ENCODE measurements at regions not wholly inside any gene's neighbourhood (a gene's known extent, or its start where the extent isn't known, plus 50 kb on each side); places are given as distances from the start of the nearest gene placed in this dataset.
A peak's percentile ranks its signal among the peaks of the same experiment; 100 is the strongest.

GRCh38 chr14:95446470-95446869, 70.0 kb downstream of the SYNE3 start:
- H3K36me3 Mint-ChIP-seq, result peaks cover 5 to 6% of the 10 kb centered on the region in 2 donors
- H3K27ac Mint-ChIP-seq, result peak overlapping the region; percentile 68 to 90

DNA sequence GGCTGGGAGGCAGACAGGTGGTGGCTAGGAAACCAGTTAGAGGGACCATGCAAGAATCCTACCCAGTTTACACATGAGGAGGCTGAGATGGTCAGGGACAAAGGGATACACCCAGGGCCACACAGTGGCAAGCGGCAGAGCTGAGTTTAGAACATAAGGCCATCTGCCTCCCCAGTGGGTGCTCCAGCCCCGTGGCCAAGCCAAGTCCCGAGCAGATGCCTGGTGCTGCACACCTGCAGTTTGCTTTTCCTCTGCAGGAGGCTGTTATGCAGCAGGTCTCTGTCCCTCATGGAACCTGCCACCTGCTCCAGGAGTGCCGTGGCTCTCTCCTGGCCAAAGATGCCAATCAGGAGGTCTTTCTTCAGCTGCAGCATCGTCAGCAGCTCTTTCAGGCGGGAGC, 70.8 kb downstream of the SYNE3 start:
- H3K27ac Mint-ChIP-seq, result peak overlapping the region; percentile 40 to 76
- ATAC-seq, result no peak

More at GRCh38 chr14:95446470-95446869, 70.0 kb downstream of the SYNE3 start:
- ATAC-seq (no peak), DNase-seq (ENCODE audit: low spot score in 2 of 2) (no peak)
- no peaks in the 10 kb centered on the region for H3K9me3 Mint-ChIP-seq

DNA sequence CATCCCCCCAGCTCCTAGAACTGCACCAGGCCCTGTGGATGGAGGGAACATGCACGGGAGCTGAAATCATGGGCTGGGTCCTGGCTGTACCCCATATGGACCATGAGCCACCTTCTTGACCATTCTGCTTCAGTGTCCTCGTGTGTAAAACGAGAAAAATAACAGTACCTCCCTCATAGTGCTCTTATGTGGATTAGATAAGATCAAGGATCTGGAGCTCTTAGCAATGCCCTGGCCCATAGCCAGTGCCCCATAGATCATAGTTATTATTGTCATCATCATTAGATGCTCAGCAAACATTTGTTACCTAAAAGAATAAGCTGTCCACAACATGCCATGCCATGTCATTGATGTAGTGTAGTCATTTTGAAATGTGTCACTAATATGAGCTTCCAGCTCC, 71.3 kb downstream of the SYNE3 start:
- peak overlapping the region in 1 of 2 donors; percentile 76 for H3K27ac Mint-ChIP-seq
- no peak for ATAC-seq
- peaks cover 5 to 6% of the 10 kb centered on the region in 2 donors for H3K36me3 Mint-ChIP-seq
- no peak for DNase-seq (ENCODE audit: low spot score in 2 of 2)
- no peaks in the 10 kb centered on the region for H3K9me3 Mint-ChIP-seq

More for the DNA sequence above, 70.8 kb downstream of the SYNE3 start:
- H3K9me3 Mint-ChIP-seq, result no peaks in the 10 kb centered on the region
- no peak for DNase-seq (ENCODE audit: low spot score in 2 of 2)
- H3K36me3 Mint-ChIP-seq, result peaks cover 5 to 6% of the 10 kb centered on the region in 2 donors

DNA sequence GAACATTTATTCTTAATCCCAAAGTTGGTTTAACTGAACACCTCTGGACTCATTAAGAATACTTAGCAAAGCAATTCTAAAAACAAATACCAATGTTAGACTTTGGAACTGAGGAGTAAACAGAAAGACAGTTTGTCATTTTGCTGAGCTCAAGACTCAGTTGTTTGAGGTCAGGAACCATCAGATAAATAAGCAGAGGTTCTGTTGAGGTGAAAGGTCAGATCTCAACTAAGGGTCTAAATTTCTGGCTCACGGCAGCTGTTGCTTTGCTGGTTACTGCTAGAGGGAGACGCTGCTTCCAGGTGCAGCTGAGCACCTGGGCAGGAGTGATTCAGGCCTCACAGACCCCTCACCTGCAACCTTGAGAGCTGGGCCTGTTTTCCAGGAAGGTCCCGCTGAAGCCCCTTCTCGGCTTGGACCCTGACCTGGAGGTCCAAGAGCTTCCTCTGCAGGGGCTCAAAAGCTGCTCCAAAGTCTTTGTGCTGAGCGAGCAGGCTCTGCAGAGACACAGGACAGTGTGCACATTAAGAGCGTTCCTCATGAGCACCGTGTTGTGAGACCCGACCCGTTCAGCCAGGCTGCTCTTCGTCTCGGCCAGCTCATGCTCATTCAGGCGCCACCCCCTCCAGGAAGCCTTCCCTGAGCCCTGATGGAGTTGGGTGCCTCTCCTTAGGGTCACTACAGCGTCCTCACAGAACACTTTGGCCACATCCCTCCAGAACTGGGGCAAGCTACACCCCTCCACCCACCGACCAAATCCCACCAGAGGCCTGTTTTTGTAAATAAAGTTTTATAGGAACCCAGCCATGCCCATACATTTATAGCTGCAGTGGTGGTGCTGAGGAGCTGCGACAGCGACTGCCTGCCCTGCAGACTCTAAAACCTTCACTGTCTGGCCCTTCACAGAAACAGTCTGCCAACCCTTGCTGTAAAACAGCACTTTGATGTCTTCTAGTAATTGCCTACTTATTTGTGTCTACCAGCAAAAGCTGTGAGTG, 72.0 kb downstream of the SYNE3 start:
- no peaks in the 10 kb centered on the region for H3K9me3 Mint-ChIP-seq
- DNase-seq (ENCODE audit: low spot score in 2 of 2), result no peak
- H3K27ac Mint-ChIP-seq, result peak overlapping the region; percentile 22 to 76
- H3K36me3 Mint-ChIP-seq, result peaks cover 5 to 6% of the 10 kb centered on the region in 2 donors
- no peak for ATAC-seq

DNA sequence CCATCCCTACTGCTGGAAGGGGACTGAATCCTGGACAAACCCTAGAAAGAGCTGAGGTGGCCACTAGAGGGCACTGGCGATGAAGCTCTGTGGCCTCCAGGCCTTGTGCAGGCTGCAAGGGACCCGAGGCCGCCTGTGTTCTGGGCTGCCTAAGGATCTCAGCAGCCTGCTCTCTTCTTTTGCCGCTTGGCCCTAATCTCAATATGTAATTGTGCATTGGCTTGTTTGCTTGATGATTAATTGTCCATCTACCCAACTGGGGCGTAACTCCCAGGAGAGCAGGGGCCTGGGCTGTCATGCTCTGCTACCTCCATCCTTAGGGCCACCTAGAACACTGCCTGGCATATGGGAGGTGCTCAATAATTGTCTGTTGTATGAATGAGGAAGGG, 73.8 kb downstream of the SYNE3 start:
- H3K36me3 Mint-ChIP-seq, result peaks cover 0 to 2% of the 10 kb centered on the region in 2 donors
- no peaks in the 10 kb centered on the region for H3K9me3 Mint-ChIP-seq
- ATAC-seq (peak; percentile 85 to 99), DNase-seq (ENCODE audit: low spot score in 2 of 2) (peak; percentile 71 to 77)
- peak overlapping the region in 1 of 2 donors; percentile 45 for H3K27ac Mint-ChIP-seq

DNA sequence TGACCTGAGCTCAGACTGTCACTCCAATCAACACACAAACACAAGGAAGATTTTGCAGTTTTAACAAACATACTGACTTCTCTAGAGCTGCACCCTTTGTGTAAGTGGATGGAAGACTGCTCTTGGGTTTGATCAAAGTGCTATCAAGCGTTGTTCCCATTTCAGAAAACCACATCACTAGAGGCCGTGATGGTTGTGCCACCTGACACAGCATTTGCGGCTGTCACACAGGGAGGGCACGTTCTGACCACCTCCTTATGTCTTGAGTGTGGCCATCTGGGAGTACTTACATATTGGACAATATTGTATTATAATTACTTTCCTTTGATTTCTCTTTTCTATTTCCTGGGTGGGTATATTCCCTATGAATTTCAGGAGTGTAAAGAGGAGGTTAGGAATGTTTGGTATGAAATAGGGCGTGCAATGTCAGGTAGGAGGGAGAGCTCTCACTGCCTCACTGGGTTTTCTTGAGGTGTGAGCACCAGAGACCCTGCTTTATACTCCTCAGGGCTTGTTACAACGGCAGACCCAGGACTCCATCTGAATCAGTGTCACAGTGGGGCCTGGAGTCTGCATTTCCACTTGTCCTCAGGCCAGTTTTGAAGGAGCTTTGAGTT, 74.3 kb downstream of the SYNE3 start:
- ATAC-seq, result peak in 1 of 2 donors; percentile 27
- DNase-seq (ENCODE audit: low spot score in 2 of 2), result no peak
- Mint-ChIP-seq H3K36me3 (peaks cover 0 to 7% of the 10 kb centered on the region in 2 donors), H3K27ac (peak overlapping the region in 1 of 2 donors; percentile 45), H3K9me3 (no peaks in the 10 kb centered on the region)

DNA sequence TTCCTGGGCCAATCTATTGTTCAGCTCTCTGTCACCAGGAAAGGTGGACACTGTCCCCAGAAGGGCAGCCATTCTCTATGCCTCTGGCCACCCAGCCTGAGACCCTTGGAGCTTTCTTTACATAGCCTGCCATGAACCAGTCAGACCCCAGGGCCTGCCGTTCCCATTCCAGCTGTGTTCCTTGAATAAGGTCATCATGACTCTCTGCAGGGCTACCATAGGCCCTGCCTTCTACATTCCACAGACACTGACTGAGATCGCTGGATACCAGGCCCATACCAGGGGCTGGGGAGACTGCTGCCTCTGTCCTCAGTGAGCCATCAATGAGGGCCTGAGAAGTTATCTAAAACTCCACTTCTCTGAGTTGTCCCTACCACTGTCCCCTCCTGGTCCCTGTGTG, 75.5 kb downstream of the SYNE3 start:
- ATAC-seq (no peak), DNase-seq (ENCODE audit: low spot score in 2 of 2) (no peak)
- H3K9me3 Mint-ChIP-seq, result no peaks in the 10 kb centered on the region
- no peak overlapping the region for H3K27ac Mint-ChIP-seq
- H3K36me3 Mint-ChIP-seq, result peaks cover 6 to 14% of the 10 kb centered on the region in 2 donors

DNA sequence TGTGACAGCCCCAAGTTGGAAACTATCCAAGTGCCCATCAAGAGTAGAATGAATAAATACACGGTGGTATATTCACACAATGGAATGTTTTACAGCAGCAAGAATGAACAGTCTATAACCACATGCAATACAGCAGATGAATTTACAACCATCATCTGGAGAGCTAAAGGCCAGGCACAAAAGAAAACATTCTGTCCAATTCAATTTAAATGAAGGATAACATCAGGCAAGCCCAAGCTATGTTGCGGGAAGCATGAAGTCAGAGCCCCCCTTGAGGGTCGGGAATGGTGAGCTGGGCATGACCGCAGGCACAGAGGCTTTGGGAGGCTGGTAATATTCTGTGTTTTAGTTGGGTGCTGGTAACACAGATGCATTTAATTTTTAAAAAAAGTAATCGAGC, 76.0 kb downstream of the SYNE3 start:
- Mint-ChIP-seq H3K27ac (no peak overlapping the region), H3K9me3 (no peaks in the 10 kb centered on the region), H3K36me3 (peaks cover 6 to 19% of the 10 kb centered on the region in 2 donors)
- no peak for ATAC-seq
- DNase-seq (ENCODE audit: low spot score in 2 of 2), result no peak

- no peak for ATAC-seq
- no peaks in the 10 kb centered on the region for H3K9me3 Mint-ChIP-seq
- H3K36me3 Mint-ChIP-seq, result peaks cover 11 to 25% of the 10 kb centered on the region in 2 donors
- H3K27ac Mint-ChIP-seq, result no peak overlapping the region
- DNase-seq (ENCODE audit: low spot score in 2 of 2), result no peak
Observed at GRCh38 chr14:95439881-95440280, 76.6 kb downstream of the SYNE3 start.

- H3K36me3 Mint-ChIP-seq, result peaks cover 11 to 25% of the 10 kb centered on the region in 2 donors
- peak overlapping the region in 1 of 2 donors; percentile 65 for H3K27ac Mint-ChIP-seq
- ATAC-seq (no peak), DNase-seq (ENCODE audit: low spot score in 2 of 2) (no peak)
- H3K9me3 Mint-ChIP-seq, result no peaks in the 10 kb centered on the region
Observed at GRCh38 chr14:95437715-95438114, 78.7 kb downstream of the SYNE3 start.

DNA sequence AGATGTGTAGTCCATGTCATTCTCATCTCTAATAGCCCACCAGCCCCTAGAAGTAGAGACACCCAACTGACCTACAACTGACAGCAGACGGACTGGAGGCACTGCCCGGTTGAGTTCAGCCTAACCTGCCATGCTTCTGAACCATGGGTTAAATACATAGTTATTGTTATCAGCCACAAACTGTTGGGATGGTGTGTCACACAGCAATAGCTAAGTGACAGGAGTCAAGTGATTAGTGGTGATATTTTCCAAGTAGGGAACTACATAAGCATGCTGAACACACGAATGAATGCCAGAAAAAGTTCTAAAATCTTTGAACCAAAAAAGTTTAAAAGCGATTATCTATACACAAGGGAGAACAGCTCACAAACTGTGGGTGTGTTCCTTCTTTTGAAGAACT, 80.1 kb downstream of the SYNE3 start:
- DNase-seq (ENCODE audit: low spot score in 2 of 2) (no peak), ATAC-seq (no peak)
- no peak overlapping the region for H3K27ac Mint-ChIP-seq
- H3K9me3 Mint-ChIP-seq, result no peaks in the 10 kb centered on the region
- H3K36me3 Mint-ChIP-seq, result peaks cover 11 to 30% of the 10 kb centered on the region in 2 donors

GRCh38 chr14:95434121-95434520, 82.3 kb downstream of the SYNE3 start:
- Mint-ChIP-seq H3K36me3 (peaks cover 11 to 35% of the 10 kb centered on the region in 2 donors), H3K9me3 (no peaks in the 10 kb centered on the region), H3K27ac (no peak overlapping the region)
- no peak for DNase-seq (ENCODE audit: low spot score in 2 of 2)
- no peak for ATAC-seq

DNA sequence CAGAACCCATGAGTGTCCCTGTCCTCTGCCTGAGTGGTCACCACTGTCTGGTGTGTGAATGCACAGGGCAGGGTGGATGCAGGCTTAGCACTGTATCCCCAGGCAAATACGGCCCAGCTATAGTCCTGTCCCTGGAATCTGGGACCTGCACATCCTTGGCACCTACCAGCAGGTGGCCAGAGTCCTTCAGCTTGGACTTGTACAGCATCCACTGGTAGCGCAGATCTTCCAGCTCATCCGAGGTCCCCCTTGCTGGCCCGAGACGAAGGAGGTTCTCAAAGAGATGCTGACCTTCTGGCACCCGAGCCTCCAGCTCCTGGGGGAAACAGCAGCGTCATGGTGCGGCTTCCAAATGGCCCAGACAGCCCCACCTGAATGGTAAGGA, 83.4 kb downstream of the SYNE3 start:
- peaks cover 11 to 35% of the 10 kb centered on the region in 2 donors for H3K36me3 Mint-ChIP-seq
- DNase-seq (ENCODE audit: low spot score in 2 of 2), result no peak
- no peaks in the 10 kb centered on the region for H3K9me3 Mint-ChIP-seq
- H3K27ac Mint-ChIP-seq, result no peak overlapping the region
- ATAC-seq, result no peak

DNA sequence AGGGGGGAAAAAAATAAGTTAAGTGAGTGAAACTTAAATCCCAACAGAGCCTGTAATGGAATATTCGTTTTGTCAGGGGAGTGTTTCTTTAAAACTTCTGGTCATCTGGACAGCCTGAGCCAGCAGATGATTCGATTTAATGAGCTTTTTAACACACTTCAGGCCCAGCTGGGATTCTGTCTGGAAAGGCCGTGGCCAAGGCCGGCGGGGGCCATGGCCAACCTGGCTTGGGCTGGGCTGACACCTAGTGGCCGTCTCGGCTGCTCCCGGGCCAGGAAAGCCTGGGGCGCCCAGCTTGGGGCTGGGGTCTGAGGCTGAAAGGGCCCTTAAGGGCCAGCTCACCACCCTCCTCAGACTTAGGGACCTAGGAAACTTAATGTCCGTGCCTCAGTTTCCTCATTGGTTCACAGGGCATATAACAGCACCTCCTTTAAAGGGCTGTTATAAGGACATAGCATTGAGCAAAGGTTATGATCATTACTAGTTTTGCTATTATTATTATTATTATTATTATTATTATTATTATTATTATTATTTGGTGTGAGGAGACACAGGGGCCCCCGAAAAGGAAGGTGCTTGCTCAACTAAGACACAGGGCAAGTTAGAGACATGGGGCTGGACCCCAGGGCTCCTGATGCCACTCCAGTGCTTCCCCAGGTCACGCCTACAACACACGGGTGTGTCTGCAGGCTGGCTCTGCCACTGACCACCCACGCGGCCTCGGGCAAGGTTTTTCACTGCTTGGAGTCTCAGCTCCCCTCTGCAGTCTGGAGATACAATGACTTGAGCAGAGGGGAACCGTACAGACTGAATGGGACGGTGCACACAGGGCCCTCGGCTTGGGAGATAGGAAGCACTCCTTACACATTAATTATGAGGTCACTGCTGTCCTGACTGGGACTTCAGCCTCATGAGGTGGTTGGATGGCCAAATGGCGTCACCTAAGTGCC, 84.0 kb downstream of the SYNE3 start:
- peaks cover 11 to 35% of the 10 kb centered on the region in 2 donors for H3K36me3 Mint-ChIP-seq
- no peak for DNase-seq (ENCODE audit: low spot score in 2 of 2)

DNA sequence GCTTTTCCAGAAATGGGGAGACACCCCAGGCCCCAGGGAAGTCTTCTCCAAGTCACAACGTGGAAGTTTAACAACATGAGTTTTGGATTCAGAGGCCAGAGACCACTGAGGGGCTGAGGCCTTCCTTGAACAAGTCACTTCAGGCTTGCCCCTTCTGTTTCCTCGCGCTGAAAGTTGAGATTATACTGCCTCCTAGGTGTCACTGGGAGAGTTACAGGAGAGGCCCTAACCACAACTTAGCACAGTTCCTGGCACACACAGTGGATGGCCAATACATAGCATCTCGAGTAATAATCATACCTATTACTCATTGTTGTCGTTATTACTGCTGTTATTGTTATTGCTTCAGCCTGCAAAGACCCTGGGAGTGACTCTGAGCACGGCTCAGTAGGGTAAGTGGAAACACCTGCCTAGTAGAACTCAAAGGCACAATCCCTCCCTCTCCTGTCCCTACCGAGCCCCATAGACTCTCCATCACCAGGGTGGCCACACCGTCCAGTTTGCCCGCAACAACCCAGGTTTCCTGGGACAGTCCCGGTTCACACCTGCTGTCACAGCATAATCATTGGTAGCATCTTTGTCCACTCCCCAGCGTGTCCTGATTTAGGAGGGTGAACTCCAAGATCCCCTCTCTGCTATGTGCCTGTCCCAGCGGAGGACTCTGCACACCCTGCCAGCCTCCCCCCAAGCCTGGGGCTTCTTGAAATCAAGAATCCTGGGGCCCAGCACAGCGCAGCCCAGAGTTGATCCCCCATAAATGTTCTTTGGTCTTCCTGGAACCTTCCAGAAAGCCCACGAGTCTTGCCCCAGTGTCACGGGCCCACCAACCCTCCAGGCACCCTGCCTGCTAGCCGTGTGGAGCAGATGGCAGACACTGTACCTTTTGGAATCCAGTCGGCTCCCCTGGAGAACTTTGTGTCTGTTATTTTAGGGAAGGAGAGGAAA, 85.0 kb downstream of the SYNE3 start:
- peaks cover 9 to 32% of the 10 kb centered on the region in 2 donors for H3K36me3 Mint-ChIP-seq
- H3K27ac Mint-ChIP-seq, result peak overlapping the region in 1 of 2 donors; percentile 55
- H3K9me3 Mint-ChIP-seq, result no peaks in the 10 kb centered on the region
- ATAC-seq (peak; percentile 63 to 71), DNase-seq (ENCODE audit: low spot score in 2 of 2) (no peak)

More for the DNA sequence above, 84.0 kb downstream of the SYNE3 start:
- Mint-ChIP-seq H3K9me3 (no peaks in the 10 kb centered on the region), H3K27ac (peak overlapping the region in 1 of 2 donors; percentile 55)
- no peak for ATAC-seq
